ENCODE measurements at regions not wholly inside any gene's neighbourhood (a gene's known extent, or its start where the extent isn't known, plus 50 kb on each side); places are given as distances from the start of the nearest gene placed in this dataset.

DNA sequence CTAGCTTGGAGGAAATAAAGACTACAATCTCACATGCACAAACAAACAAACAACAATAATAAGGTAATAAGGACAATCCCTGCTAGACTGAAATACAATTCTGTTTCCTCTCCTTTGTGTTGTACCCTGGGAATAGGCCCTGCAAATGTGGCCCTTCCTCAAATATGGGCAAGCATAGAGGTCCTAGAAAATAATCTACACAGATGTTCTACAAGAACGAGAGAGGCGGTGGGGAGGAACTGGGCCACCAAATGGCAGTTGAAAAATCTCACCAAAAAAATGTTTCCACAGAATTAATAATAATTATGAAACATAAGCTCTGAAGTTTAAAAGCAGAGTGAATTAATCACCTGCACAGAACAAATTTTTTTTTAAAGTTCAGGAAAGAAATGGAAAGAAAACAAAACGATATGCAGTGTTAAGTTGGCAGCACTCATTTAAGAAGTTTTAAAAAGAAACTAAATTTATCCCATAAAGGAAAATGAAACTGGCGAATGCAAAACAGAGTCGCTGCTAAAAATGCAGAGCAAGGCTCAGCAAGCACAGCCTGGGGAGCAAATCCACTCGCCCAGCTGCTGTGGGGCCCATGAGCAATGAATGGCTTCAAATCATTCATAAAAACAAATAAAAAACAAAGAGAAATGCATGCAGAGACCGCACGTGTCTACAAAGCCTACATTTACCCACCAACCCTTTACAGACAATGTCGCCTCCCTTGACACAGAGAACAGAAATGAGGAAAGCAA is 475.4 kb downstream of the OCA2 start:
- TF ChIP-seq, protein P1, sequence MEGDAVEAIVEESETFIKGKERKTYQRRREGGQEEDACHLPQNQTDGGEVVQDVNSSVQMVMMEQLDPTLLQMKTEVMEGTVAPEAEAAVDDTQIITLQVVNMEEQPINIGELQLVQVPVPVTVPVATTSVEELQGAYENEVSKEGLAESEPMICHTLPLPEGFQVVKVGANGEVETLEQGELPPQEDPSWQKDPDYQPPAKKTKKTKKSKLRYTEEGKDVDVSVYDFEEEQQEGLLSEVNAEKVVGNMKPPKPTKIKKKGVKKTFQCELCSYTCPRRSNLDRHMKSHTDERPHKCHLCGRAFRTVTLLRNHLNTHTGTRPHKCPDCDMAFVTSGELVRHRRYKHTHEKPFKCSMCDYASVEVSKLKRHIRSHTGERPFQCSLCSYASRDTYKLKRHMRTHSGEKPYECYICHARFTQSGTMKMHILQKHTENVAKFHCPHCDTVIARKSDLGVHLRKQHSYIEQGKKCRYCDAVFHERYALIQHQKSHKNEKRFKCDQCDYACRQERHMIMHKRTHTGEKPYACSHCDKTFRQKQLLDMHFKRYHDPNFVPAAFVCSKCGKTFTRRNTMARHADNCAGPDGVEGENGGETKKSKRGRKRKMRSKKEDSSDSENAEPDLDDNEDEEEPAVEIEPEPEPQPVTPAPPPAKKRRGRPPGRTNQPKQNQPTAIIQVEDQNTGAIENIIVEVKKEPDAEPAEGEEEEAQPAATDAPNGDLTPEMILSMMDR (IDR thresholded peaks at IDR 0.05): no peak
- no peak for TF ChIP-seq POLR2A (IDR thresholded peaks at IDR 0.05)

Data from thyroid gland (tissue), 4 donors.